ENCODE measurements at regions not wholly inside any gene's neighbourhood (a gene's known extent, or its start where the extent isn't known, plus 50 kb on each side); places are given as distances from the start of the nearest gene placed in this dataset.
"Not testable (repeated sequence)": the region's sequence is repeated elsewhere in the genome, so short reads cannot be mapped to it uniquely, and the experiment has no call there.

DNA sequence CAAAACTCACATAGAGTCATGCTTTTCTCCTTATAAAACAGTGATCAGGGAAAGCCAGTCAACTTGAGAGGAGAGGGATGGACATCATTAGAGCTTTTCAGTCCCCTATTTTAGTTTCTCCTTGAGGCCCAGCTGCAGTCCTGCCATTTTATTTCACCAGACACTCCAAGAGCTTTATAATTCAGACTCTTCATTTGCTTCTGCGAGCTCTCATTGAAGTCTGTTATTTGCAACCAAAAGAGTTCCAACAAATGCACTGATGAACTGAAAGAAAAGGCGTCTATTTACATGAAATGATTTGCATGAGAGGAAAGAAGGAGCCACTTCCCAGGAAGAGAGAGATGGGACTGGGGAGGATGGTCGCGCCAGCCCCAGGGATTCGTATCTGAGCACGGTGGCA, 86.8 kb downstream of the NDUFA12 start:
- no peak for DNase-seq (ENCODE audit: low read depth in 4 of 4, low spot score in 2 of 4)

DNA sequence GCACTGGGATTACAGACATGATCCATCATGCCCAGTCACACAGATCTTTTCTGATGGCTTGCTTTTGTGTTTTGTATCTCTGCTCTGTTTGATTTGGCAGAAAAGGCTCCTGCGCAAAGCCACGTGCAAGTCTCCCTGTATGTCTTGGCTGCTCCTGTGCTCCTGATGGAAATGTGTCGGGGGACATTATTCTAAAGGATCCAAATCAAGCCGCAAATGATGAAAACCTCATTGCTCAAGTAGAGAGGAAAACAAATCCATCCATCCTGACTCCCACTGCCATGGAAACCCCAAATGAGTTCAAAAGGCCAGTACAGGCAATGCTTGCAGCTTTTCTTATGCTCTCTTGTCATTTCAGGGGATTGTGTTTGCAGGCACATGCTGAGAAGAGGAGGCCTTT, 93.8 kb downstream of the NDUFA12 start:
- DNase-seq (ENCODE audit: low read depth in 4 of 4, low spot score in 2 of 4), result no peak

GRCh38 chr12:94905749-94906148, 97.7 kb downstream of the NDUFA12 start:
- DNase-seq (ENCODE audit: low read depth in 4 of 4, low spot score in 2 of 4), result not testable (repeated sequence)

DNA sequence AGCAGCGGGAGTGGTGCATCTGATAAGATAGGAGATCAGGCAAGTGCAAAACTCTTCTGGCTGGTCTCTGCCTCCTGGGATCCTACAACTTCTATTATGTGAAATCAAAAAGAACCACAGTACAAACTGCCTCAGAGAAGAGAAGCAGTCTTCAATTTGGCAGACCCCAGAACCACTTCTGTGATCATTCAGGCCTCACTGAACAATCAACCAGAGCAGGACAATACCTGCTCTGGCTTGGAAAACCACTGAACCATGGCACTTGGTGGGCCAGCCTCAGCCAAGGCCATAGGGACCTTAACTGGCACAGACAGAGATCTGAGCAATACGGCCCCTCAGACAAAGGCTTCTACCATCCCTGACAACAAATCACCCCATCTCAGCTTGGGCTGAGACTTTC, 103.0 kb downstream of the NDUFA12 start:
- no peak for DNase-seq (ENCODE audit: low read depth in 4 of 4, low spot score in 2 of 4)

DNA sequence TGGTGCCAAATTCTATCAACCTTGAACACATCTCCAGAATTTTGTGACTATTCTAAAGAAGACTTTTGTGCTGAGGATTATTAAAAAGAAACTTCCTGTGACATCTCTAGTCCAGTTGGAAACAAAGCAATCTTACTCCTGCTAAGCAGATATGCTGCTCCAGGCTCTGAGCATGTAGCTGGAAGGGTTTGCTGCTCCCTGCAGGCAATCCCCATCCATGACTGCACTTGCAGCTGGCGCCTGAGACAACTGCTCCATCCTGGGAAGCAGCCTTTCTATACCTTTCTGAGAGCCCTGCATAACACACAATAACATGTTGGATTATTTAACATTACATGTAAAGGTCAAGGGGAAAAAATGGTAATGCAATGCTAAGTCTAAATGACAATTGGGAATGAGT, 105.1 kb downstream of the NDUFA12 start:
- DNase-seq (ENCODE audit: low read depth in 4 of 4, low spot score in 2 of 4), result no peak

GRCh38 chr12:94892544-94893267, 110.8 kb downstream of the NDUFA12 start:
- no peak for DNase-seq (ENCODE audit: low read depth in 4 of 4, low spot score in 2 of 4)

DNA sequence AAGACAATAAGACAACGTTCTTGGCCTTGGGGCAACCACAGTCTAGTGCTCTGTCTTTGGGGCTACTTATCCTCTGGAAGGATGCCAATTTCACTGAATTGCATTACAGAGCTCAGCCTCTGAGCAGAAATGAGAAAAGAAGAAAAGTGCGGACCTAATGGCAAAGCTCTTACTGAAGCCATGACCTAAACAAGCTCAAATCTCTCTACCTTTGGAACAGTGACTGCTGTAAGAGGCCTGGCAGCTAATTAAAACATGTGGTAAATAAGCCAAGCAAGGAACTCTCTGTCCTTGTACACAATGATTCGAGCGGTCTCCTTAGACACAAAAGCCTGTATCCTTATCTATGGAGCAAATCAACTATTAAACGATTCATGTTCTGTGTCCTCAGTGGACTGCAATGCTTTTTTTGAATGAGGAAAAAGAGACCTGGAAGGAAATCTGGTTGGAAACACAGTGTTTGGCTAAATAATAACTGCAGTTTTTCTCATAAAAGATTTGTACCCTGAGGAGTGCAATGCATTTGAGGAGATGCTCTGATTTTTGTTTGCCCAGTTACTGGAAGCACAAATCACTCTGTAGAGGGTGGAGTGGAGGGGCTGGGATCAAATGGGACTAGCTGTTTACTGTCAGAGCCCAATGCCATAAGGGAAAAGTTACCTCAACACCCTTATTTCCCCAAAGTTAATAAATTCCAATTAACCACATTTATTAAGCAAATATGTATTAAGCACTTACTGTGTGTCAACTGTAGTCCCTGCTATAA, 113.9 kb downstream of the NDUFA12 start:
- no peak for DNase-seq (ENCODE audit: low read depth in 4 of 4, low spot score in 2 of 4)

DNA sequence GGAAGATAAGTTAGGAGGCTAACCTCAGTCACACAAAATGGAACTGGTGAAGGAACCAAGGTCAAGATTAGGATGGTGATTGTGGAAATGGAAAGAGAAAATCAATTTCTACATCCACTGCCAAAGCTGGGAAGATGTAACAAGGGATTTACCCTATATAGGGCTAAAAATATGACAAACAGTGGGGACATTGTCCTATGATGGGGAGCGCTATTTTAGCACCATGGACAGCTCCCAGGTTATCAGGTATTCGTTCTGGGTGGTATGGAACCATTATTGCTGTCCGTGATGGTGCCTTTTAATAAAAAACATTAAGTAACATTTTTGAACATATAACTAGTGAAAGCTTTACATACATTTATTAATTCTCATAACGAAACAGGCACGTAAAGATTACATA, 124.0 kb downstream of the NDUFA12 start:
- no peak for DNase-seq (ENCODE audit: low read depth in 4 of 4, low spot score in 2 of 4)

GRCh38 chr12:94875525-94875924, 128.0 kb downstream of the NDUFA12 start:
- DNase-seq (ENCODE audit: low read depth in 4 of 4, low spot score in 2 of 4), result no peak

- DNase-seq (ENCODE audit: low read depth in 4 of 4, low spot score in 2 of 4), result no peak
Observed at GRCh38 chr12:94874518-94875302, 128.8 kb downstream of the NDUFA12 start.

DNA sequence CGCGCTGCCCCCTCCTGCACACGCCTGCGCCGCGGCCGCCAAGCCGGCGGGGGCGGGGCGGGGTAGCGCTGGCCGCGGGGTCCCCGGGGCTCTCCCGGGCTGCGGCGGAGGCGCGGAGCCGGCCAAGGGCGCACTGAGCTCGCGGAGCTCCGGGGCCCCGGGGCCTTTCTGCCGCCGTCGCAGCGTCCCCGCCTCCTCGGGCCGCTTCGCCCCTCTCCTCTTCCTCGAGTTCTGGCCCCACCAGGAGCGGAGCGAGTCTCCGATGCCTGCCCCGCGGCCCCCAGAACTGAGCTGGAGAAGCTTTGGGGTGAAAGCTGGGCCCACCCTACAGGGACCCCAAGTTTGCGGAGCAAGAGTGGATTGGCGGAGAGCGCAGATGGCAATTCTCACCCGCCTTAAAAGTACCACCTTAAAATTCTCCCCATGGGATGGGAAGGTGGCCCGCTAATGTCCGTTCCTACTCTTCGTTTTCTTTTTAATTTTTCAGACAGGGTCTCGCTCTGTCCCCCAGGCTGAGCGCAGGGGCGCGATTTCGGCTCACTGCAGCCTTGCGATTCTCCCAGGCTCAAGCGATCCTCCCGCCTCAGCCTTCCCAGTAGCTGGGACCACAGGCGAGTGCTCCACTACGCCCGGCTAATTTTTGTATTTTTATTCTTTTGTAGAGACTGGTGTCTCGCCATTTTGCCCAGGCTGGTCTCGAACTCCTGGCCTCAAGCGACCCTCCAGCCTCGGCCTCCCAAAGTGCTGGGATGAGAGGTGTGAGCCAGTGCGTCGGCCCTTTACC, 129.6 kb downstream of the NDUFA12 start:
- no peak for DNase-seq (ENCODE audit: low read depth in 4 of 4, low spot score in 2 of 4)

DNA sequence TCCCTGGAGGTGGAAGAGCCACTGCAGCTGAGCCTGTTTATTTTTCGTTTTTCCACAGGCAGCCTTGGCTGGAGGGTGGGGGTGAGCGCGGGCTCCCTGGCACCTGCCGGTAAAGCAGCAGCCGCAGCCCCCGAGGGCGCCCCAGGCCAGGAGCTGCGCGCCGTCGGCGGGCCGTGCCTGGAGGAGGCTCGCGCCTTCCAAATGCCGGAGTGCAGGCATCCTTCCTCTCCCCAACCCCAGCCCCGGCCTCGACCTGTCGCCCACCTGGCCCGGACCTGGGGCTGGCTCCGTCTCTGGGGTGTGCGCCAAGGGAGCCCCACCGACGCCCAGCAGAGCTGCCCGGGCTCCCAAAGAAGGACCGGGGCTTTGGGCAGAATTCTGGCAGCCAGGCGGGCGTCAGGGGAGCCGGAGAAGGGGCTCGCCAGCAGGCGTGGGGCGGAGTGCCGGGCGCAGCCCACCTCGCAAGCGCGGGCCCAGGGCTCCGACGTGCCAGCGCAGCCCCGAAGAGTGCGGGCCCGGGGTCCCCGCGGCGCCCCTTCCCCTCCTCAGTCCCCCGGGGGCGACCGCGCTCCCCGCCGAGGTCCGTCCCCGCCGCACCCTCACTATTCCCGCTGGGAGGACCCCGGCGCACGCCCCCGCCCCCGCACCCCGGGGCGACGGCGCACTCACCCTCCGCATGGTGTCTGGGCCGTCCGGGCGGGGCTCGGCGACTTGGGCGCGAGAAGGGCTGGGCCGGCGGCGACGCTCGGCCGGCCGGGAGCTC, 130.3 kb downstream of the NDUFA12 start:
- no peak for DNase-seq (ENCODE audit: low read depth in 4 of 4, low spot score in 2 of 4)

DNA sequence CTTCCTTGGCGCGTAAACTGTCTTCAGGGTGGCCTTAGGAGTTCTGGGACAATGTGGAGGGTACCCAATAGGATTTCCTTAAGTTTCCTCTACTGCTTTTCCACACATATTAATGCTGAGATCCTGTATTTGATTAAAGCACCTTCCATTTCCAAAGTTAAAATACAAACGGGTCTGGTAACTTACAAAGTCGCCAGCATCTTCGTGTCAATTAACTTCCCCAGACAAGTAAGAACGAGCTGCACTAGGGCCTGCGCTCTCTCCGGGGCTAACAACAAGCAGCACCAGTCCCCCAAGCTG, 130.9 kb downstream of the NDUFA12 start:
- no peak for DNase-seq (ENCODE audit: low read depth in 4 of 4, low spot score in 2 of 4)

DNA sequence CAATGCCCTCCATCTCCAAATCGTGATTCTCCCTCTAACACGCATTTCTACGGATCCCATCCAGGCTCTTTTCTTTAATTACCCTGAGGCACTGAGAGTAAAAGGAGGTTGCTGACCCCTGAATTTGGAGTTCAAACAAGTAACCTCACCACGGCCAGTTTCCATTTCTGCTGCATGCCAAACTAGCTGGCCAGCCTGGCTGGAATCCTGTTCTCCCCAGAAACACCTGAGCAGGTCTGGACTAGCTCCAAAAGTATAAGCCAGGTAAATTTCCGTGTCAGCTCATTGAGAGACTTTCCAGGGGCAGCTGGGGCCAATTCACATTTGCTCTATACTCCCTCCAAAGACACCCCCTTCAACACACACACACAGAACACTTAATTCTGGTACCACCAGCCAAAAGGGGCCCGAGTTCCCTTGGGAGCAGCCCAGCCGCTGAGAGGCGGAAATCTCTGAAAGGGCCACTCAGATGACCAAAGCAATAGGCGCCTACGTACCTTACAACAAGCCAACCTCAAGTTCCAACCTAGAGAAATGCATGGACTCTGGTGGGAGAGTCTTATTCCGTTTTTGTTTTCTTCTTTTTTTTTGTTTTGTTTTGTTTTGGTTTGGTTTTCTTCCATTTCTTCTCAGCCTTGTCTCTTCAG, 131.4 kb downstream of the NDUFA12 start:
- DNase-seq (ENCODE audit: low read depth in 4 of 4, low spot score in 2 of 4), result no peak

DNA sequence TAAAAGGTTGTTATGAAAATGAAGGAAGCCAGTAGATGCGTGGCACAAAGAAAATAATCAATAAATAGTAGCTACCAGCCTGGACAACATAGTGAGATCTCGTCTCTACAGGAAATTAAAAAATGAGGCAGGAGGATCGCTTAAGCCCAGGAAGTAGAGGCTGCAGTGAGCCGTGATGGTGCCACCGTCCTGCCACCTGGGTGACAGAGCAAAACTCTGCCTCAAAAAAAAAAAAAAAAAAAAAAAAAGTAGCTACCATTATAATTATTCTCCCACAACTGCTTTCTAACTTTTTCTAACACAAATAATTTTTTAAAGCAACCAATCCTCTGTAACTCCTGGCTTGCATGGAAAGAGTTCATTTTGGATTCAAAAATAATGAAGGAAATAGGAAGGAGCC, 133.0 kb downstream of the NDUFA12 start:
- no peak for DNase-seq (ENCODE audit: low read depth in 4 of 4, low spot score in 2 of 4)

DNA sequence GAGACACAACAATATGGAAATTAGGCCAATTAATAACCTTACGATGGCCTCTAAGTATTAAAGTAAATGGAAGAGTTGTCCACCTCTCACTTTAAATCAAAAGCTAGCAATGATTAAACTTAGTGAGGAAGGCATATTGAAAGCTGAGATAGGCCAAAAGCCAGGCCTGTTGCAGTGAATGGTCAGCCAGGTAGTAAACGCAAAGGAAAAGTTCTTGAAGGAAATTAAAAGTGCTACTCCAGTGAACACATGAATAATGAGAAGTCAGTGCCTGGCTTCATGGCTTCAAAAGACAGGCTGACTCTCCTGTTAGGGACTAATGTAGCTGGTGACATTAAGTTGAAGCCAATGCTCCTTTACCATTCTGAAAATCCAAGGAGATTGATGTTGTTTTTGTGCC, 135.3 kb downstream of the NDUFA12 start:
- DNase-seq (ENCODE audit: low read depth in 4 of 4, low spot score in 2 of 4), result no peak

DNA sequence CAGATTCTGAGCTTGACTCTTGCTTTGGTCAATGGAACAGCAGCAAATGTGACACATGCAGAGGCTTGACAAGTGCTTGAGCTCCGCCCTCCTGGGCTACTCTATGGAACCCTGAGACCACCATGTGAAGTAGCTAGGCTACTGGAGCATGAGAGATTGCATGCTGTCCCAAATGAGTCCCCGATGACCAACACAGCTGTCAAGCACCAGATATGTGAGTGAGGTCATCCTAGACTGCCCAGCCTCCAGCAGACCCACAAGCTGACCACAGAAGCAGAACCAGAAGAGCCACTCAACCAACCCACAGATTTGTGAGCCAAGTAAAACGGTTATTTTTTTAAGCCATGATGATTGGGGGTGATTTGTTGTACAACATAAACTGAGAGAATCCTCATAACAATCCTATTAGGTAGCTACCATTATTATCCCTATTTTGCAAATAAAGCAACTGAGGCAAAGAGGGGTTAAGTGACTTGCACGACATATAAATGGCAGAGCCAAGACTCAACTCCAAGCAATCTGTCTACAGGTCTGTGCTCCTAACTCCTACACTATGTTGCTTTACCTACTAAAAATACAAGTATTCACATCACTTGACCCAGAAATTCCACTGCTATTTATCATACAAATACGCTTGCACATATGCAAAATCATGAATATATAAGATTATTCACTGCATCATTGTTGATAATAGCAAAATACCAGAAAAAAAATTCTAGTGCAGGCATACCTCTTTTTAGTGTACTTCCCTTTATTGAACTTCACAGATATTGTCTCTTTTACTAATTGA, 136.2 kb downstream of the NDUFA12 start:
- no peak for DNase-seq (ENCODE audit: low read depth in 4 of 4, low spot score in 2 of 4)

DNA sequence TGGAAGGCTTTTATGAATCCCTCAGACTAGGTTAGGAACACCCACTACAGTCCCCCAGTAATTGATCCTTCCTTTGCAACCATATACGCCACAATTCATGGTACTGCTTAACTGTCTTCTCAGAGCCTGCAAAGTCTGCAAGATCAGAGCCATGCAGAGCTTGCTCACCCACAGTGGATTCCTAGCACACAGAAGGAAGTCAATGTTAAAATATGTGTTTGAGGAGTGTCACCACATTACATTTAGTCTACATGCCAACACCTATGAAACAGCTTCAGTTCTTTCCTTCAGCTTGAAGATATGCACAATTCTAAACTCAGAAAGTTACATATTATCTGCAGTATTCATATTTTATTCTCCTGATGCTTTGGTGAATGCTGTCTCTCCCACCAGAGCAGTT, 138.5 kb downstream of the NDUFA12 start:
- DNase-seq (ENCODE audit: low read depth in 4 of 4, low spot score in 2 of 4), result no peak
